ENCODE measurements at regions not wholly inside any gene's neighbourhood (a gene's known extent, or its start where the extent isn't known, plus 50 kb on each side); places are given as distances from the start of the nearest gene placed in this dataset.

DNA sequence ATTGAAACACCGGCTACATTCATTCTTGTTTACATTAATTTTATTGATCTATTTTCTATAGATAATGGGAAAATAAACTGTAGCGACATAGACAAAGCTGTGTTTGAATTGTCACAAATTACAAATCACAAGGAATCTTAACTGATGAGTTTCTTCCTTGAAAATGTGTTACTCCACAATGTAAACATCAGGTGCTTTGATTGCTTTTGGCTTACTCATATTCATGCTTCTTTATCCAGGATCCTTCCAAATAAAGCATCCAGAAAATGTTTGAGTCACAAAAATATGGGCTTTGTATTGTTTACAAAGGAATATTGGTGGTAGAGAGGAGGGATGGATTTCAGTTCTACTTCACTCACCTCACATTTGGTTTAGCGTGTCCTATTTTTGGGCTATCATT lies 64.0 kb downstream of the BMP2 start:
- no peak for DNase-seq

DNA sequence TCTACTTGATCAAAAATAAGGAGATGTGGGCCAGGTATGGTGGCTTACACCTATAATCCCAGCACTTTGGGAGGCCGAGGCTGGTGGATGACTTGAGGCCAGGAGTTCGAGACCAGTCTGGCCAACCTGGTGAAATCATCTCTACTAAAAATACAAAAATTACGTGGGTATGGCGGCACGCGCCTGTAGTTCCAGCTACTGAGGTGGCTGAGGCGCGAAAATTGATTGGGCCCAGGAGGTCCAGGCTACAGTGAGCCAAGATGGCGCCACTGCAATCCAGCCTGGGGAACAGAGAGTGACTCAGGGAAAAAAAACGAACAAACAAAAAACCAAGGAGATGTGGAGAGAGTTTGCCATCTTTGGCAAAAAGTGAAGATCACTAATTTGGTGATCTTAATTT lies 65.3 kb downstream of the BMP2 start:
- no peak for DNase-seq

- no peak for DNase-seq
Observed at GRCh38 chr20:6835609-6836008, 68.1 kb downstream of the BMP2 start.

- DNase-seq: no peak
Observed at GRCh38 chr20:6836821-6837374, 69.4 kb downstream of the BMP2 start.

DNA sequence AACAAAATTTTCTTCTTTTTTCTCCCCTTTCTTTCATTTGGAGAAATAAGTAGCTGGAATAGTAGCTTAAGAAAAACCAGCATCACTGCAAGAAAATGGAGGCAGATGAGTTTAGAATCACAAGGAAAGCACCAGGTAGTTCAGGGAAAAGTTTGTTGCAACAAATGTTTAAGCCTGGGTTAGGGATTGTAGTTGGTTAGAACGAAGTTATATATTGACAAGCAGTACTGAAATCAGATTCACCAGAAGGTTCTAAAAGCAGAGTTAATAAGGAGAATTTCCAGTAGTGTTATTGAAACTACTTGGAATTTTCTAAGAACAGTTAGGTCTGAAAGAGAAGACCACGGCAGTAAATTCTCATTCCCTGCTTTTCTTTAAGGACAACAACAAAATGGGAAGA lies 70.2 kb downstream of the BMP2 start:
- no peak for DNase-seq

DNA sequence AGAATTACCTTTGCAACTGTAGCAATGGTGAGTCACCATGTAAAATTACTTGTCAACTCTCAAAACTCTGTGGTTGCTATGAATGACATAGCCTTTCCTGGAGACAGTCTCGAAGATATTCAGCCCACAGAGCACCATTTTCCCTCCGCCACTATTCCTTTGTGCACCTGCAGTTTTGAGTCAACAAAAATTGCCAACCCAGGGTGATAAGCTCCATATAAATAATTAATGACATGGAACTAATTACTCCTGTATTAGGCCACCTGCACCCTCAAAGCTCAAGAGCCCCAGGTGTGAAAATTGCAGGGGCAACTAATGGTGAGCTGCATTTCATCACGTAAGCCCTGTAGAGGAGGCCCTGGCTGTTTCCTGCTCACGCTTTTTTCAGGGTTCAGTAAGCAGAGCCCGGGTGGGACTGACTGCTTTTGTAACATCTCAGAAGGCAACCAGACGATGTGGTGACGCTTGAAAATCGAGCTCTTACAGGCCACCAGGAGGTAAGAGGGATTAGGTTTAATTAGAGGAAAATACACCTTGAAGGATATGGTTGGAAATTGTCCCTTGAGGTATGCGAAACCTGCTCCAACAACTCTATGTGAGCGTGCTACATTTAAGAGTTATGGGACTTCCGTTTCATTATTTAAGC lies 70.8 kb downstream of the BMP2 start:
- DNase-seq: no peak

GRCh38 chr20:6841128-6841527 lies 73.6 kb downstream of the BMP2 start:
- no peak for DNase-seq

DNA sequence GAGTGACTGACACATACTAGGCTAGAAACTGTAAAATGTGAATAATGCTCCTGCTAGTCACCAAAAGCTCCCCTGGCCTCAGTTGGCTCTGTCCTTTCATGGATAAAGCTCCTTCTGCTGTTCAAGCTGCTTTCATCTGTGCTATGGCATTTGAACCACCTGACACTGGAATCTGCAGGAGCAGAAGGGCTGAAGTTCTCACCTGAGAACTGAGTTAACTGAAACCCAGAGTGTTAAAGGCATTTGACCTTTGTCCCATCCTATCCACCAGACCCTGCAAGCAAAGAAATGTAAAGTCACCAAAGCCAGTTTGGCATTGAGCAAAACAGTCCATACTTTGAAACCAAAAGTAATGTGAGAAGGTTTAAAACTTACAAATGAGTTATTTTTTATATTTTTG lies 77.7 kb downstream of the BMP2 start:
- no peak for DNase-seq

DNA sequence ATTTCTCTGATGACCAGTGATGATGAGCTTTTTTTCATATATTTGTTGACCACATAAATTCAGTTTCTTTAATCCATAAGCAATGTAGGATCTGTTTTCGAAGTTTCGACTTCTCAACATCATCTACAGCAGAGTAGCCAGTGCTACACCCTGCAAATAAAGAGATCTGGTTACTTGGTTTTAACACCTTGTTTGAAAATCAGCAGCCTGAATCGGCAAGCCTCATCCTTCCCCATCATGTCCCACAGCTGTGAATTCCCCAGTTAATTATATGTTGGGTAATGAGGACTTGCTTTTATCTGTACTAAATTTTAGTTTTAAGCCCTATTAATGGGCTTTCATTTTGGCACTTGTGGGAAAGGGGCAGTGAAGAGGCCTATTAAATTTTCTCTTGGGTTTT lies 80.6 kb downstream of the BMP2 start:
- DNase-seq: no peak

DNA sequence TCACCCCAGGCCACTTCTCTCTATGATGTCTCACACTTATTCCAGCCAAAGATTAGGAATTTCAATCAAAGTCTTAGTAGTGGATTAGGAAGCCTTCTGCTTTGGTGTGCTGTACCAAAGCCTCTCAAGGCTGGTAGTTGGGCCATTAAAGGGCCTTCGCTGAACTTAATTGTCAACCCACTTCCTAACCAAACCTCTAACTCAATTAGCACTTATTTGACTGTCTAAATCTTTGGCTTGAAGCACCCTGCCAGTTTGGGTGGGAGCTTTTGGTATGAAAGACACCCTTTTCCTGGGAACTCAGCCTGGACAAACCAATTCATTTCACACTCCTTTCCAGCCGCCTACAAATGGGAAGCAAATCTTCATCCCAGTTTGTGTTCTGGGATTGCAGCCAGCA lies 81.5 kb downstream of the BMP2 start:
- no peak for DNase-seq

GRCh38 chr20:6851136-6851535 lies 83.7 kb downstream of the BMP2 start:
- DNase-seq: no peak

DNA sequence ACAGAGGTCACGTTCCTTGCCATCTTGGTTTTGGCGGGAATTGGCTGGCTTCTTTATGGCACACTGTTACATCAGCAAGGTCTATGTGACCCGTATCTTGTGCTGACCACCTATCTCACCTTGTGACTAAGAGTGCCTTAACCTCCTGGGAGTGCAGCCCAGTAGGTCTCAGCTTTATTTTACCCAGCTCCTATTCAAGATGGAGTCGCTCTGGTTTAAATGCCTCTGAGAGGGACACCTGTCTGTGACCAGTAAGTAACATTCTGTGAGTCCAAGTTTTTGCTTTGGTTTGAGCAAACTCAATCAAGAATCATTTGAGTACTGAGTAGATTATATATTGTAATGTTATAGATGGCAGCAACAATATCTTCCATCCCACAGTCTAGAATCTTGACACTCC lies 85.0 kb downstream of the BMP2 start:
- DNase-seq: no peak

DNA sequence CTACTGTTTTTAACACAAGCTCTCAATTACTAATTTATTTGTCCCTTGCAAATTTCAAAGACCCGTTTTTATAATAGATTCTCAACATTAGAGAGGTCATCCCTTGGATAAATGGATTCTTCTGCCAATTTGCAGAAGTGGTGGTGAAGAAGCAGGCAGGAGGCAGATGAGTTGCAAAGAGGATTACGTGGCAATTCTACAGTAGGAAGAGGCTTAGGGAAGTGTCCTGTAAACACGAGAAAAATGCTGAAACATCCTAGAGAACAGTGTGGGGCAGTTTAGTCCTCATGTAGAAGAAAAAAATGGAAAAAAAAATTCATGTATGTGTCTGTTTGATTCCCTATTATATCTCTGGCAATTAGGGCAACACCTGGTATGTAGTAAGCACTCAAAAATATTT lies 87.6 kb downstream of the BMP2 start:
- DNase-seq: no peak

DNA sequence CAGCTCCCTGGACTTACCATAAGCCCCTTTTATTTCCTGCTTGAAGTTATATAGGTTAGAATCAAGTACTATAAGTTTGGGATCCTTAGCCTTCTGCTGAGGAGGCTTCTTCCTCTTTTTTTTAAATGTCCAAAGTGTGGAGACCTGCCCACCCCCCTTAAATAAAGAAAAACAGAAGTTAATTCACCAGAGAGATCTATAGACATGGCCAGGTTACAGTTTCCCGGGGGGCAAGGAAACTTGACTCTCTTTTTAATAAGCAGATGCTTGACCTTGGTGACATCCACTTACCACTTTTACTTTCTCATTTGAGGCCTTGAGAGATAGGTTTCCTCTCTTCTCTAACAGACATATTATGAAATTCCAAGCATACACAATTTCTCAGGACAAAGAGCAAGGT lies 88.3 kb downstream of the BMP2 start:
- DNase-seq: no peak

- DNase-seq: no peak
Observed at GRCh38 chr20:6857927-6858326, 90.4 kb downstream of the BMP2 start.

DNA sequence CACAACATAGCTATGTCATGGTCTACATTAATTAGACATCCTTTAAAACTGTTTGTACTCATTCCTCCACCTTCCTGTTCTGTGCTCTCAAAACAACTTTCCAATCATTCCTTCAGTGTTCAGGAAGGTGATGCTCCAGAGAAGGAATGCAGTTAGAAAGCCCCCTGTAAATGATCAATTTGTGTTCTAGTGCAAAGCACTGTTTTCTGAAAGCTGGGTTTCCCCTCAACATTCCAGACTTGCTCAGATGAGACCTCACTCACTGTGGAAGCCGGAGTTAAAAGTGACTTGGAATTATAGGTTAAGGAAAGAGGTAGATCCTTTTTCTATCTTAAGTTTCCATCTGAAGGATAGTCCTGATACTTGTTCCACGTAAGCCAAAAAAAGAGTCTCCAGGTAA lies 95.9 kb downstream of the BMP2 start:
- no peak for DNase-seq

- DNase-seq: peak; percentile 44
Observed at GRCh38 chr20:6863798-6864201, 96.3 kb downstream of the BMP2 start.

GRCh38 chr20:6864740-6865139 lies 97.3 kb downstream of the BMP2 start:
- DNase-seq: no peak

GRCh38 chr20:6866741-6867140 lies 99.3 kb downstream of the BMP2 start:
- no peak for DNase-seq

DNA sequence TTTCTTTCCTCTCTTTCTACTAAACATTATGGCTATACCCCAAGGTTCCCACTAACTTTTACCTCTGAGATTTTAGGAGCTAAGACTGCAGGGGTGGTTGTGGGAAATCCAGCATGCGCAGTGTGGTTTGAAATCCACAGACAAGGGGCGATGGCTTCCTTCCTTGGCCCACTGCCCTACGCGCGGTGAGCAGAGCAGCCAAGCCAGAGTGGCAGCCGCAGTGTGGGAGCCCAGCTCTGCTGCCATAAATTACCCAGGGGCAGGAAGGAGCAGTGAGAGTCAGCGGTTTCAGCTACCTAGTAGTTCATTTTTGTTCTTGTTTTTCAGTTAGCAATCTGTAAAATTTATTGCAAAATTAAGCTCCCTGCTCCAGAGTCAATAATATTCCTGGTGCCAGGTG lies 101.4 kb downstream of the BMP2 start:
- peak; percentile 60 for DNase-seq

DNA sequence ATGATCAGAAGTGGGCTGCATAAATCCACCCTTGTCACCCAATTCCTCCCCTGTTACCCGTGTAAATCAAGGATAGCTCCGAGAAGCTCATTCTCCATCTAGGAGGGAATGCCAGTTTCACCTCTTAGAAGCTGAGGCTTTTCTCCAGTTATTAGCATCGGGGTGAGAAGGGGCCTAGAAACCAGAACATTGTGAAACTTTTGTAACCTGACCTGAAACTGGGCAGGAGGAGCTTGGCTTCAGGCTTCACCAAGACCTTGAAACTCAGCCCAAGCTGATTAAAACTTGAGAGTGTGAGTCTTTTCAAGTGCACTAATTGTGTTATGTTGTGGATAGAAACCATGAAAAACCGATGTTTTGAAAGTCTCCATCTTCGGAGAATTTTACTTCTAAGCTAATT lies 103.1 kb downstream of the BMP2 start:
- no peak for DNase-seq

GRCh38 chr20:6877633-6878032 lies 110.1 kb downstream of the BMP2 start:
- no peak for DNase-seq

- no peak for DNase-seq
Observed at GRCh38 chr20:6882561-6883291, 115.2 kb downstream of the BMP2 start.

GRCh38 chr20:6884114-6884513 lies 116.6 kb downstream of the BMP2 start:
- DNase-seq: no peak

Measured in right forelimb (tissue), 1 donor.